K562 (cell line): ENCODE measurements at regions not wholly inside any gene's neighbourhood (a gene's known extent, or its start where the extent isn't known, plus 50 kb on each side); places are given as distances from the start of the nearest gene placed in this dataset.

Source experiments
- ATAC-seq: fragments of 200-7000 bp; cut with Tn5 transposase; 3 replicates; pipeline ENCODE4 v1.9.1; 2020; ENCODE audit warnings: moderate library complexity
- BruUV-seq: library from RNA; stranded (reverse); fragments of 400-500 nt; replicated peaks from 2 replicates; lab custom pipeline; 2021; lab: Mats Ljungman, UMichigan
- CTCF ChIA-PET: fragments of 300-600 bp; formaldehyde crosslinking; extraction: SDS; loops from one replicate; lab custom pipeline; 2021; ENCODE audit warnings: low intra/inter-chr PET ratio; lab: Yijun Ruan, JAX
- POLR2A ChIA-PET: fragments of 300-600, 350-650 bp; sonication (Branson Sonifier 250); formaldehyde crosslinking; extraction: SDS; loops from one replicate; lab custom pipeline; 2021; ENCODE audit warnings: antibody characterized with exemption, inconsistent platforms; lab: Yijun Ruan, JAX
- DNase-seq, 4 experiments: peaks; one replicate each; pipeline versions ENCODE4 v3.0.0 to v3.0.0-alpha.2; 2011 to 2018; ENCODE audit warnings: low spot score in 3 of 4, mixed read lengths in 3 of 4; ENCODE audit errors: extremely low read depth in 1 of 4
- FAIRE-seq: peaks from 2 replicates; lab custom pipeline; 2011; peaks lifted over from hg19 to GRCh38; lab: Jason Lieb, UNC
- H2AFZ ChIP-seq: 2 replicates; pipeline ENCODE4 v1.6.0; 2011; ENCODE audit warnings: low read depth, low read length, control low read depth, inconsistent platforms
- H3K27ac ChIP-seq: fragments of 200-600 bp; 3 replicates; pipeline ENCODE4 v1.8.0; 2011; ENCODE audit warnings: low read depth, mild to moderate bottlenecking, control low read depth, inconsistent platforms, low read length, moderate library complexity, mixed read lengths; ENCODE audit errors: extremely low read depth
- H3K27me3 ChIP-seq, 2 experiments: fragments of 300-600 bp in 1 of 2; 2 replicates in 1 of 2; 3 replicates in 1 of 2; pipeline versions ENCODE4 v1.6.0 to v1.8.0; 2011; ENCODE audit warnings: inconsistent platforms in 2 of 2, low read length in 2 of 2, mild to moderate bottlenecking in 1 of 2, mixed read lengths in 1 of 2, moderate library complexity in 1 of 2; ENCODE audit not compliant: control insufficient read depth in 2 of 2, insufficient read depth in 2 of 2
- H3K36me3 ChIP-seq: fragments of 300-600 bp; 3 replicates; pipeline ENCODE4 v1.8.0; 2011; ENCODE audit warnings: mild to moderate bottlenecking, low read length, inconsistent platforms; ENCODE audit not compliant: control insufficient read depth, insufficient read depth
- H3K4me1 ChIP-seq, 2 experiments: fragments of 200-600 bp in 1 of 2; replicated peaks in 1 of 2; 2 replicates in 1 of 2; 3 replicates in 1 of 2; pipeline versions ENCODE4 v1.5.1 to v1.8.0; 2011; ENCODE audit warnings: inconsistent platforms in 2 of 2, low read length in 2 of 2, mild to moderate bottlenecking in 1 of 2, mixed read lengths in 1 of 2, moderate library complexity in 1 of 2; ENCODE audit not compliant: control insufficient read depth in 2 of 2, insufficient read depth in 2 of 2
- H3K4me2 ChIP-seq: 2 replicates; pipeline ENCODE4 v1.6.1; 2011; ENCODE audit warnings: low read length, control low read depth, inconsistent platforms, mixed read lengths; ENCODE audit not compliant: insufficient read depth
- H3K4me3 ChIP-seq: fragments of 200-600 bp; sonication (generic), shearing (Covaris generic); 2 replicates; pipeline ENCODE4 v1.5.1; 2016; ENCODE audit warnings: control low read depth, inconsistent platforms
- H3K79me2 ChIP-seq: fragments of 200-600 bp; 3 replicates; pipeline ENCODE4 v1.8.0; 2011; ENCODE audit warnings: low read length, inconsistent platforms; ENCODE audit not compliant: control insufficient read depth, insufficient read depth
- H3K9ac ChIP-seq, 2 experiments: 2 replicates each; pipeline versions ENCODE4 v1.6.0 to v1.6.1; 2011; ENCODE audit warnings: low read depth in 2 of 2, low read length in 2 of 2, control low read depth in 1 of 2, inconsistent platforms in 1 of 2, mild to moderate bottlenecking in 1 of 2, mixed read lengths in 1 of 2; ENCODE audit not compliant: insufficient read depth in 1 of 2
- H3K9me1 ChIP-seq: one replicate; pipeline ENCODE4 v1.6.0; 2011; ENCODE audit warnings: inconsistent platforms, mild to moderate bottlenecking, low read length, moderate library complexity; ENCODE audit not compliant: control insufficient read depth, insufficient read depth
- H3K9me3 ChIP-seq: replicated peaks from 2 replicates; pipeline ENCODE4 v1.5.1; 2011; ENCODE audit warnings: low read depth, low read length, inconsistent platforms; ENCODE audit not compliant: control insufficient read depth, insufficient read depth
- H4K20me1 ChIP-seq: replicated peaks from 2 replicates; pipeline ENCODE4 v1.6.1; 2011; ENCODE audit warnings: low read length, inconsistent platforms, mixed read lengths; ENCODE audit not compliant: control insufficient read depth, insufficient read depth
- ADNP ChIP-seq: fragments of 200-800 bp; sonication (Bioruptor generic); IDR thresholded peaks from 2 replicates; pipeline ENCODE4 v1.6.1; 2016; ENCODE audit warnings: missing genetic modification characterization, missing compliant biosample characterization
- BRF2 ChIP-seq: IDR thresholded peaks from 3 replicates; pipeline ENCODE4 v1.6.1; 2011; ENCODE audit warnings: borderline replicate concordance, mild to moderate bottlenecking; ENCODE audit not compliant: insufficient read length, insufficient read depth
- E4F1 ChIP-seq: fragments of 250-450 bp; sonication (Bioruptor Pico); IDR thresholded peaks from 2 replicates; pipeline ENCODE4 v1.5.0; 2021; ENCODE audit warnings: mild to moderate bottlenecking, borderline replicate concordance
- EP400 ChIP-seq: fragments of 450-650 bp; IDR thresholded peaks from 2 replicates; pipeline ENCODE4 v1.6.1; 2017; ENCODE audit warnings: antibody characterized with exemption, mild to moderate bottlenecking, moderate library complexity
- FOXM1 ChIP-seq, 2 experiments: fragments of 450-650 bp in 1 of 2; sonication (generic) in 1 of 2; formaldehyde crosslinking in 1 of 2; IDR thresholded peaks; 2 replicates each; pipeline versions ENCODE4 v1.6.1 to v1.9.0; 2017 to 2022; ENCODE audit warnings: low read depth in 2 of 2, mild to moderate bottlenecking in 2 of 2, missing genetic modification reagents in 1 of 2, moderate library complexity in 1 of 2
- GABPB1 ChIP-seq: sonication (generic); formaldehyde crosslinking; IDR thresholded peaks from 2 replicates; pipeline ENCODE4 v1.8.0; 2022; ENCODE audit warnings: mild to moderate bottlenecking, missing genetic modification reagents
- KDM2B ChIP-seq: fragments of 250-450 bp; sonication (Bioruptor Pico); IDR thresholded peaks from 2 replicates; pipeline ENCODE4 v1.8.0; 2021; ENCODE audit warnings: mild to moderate bottlenecking, moderate library complexity
- MXI1 ChIP-seq: IDR thresholded peaks from 2 replicates; pipeline ENCODE4 v1.6.1; 2011; ENCODE audit warnings: low read depth, mild to moderate bottlenecking, improper control_type of control experiment, low read length
- NFIX ChIP-seq: fragments of 250-450 bp; sonication (Bioruptor Pico); IDR thresholded peaks from 2 replicates; pipeline ENCODE4 v1.4.0; 2020; ENCODE audit warnings: low read depth, mild to moderate bottlenecking, moderate library complexity
- TOE1 ChIP-seq, 2 experiments: fragments of 450-650 bp in 1 of 2; sonication (generic) in 1 of 2; formaldehyde crosslinking in 1 of 2; IDR thresholded peaks; 2 replicates each; pipeline versions ENCODE4 v1.7.1 to v1.8.0; 2016 to 2022; ENCODE audit warnings: borderline replicate concordance in 2 of 2, mild to moderate bottlenecking in 2 of 2, antibody characterized with exemption in 1 of 2, inconsistent platforms in 1 of 2, low read depth in 1 of 2, missing genetic modification reagents in 1 of 2, moderate library complexity in 1 of 2
- ZBED1 ChIP-seq: IDR thresholded peaks from 2 replicates; pipeline ENCODE4 v1.6.1; 2014
- ZHX1 ChIP-seq: fragments of 150-350 bp; conservative IDR thresholded peaks from 2 replicates; pipeline ENCODE4 v1.6.1; 2014; ENCODE audit warnings: low read length
- ZNF436 ChIP-seq: fragments of 250-450, 450-650 bp; sonication (Bioruptor Pico); formaldehyde crosslinking; IDR thresholded peaks from 2 replicates; pipeline ENCODE4 v1.7.0; 2020; ENCODE audit warnings: mild to moderate bottlenecking
- ZNF511 ChIP-seq: sonication (generic); formaldehyde crosslinking; IDR thresholded peaks from 2 replicates; pipeline ENCODE4 v1.8.0; 2022; ENCODE audit warnings: mild to moderate bottlenecking, missing genetic modification reagents
- WGBS: fragments of 100-300 bp; shearing (Covaris generic); methylation state at CpG from one replicate; pipeline ENCODE4 v1.1.6; 2016; ENCODE audit warnings: low coverage, mixed read lengths; ENCODE audit not compliant: insufficient coverage; ENCODE audit errors: missing lambda C conversion rate; 5-methylcytosine and 5-hydroxymethylcytosine counted together
- in situ Hi-C: fragments of 300-500 bp; cut with MboI; formaldehyde crosslinking; loops from 4 replicates; pipeline ENCODE4 v1.15.0; 2018; ENCODE audit warnings: inconsistent platforms, mixed read lengths
- intact Hi-C: fragments of 100-400 bp; cut with micrococcal nuclease; formaldehyde crosslinking; loops from 2 replicates; pipeline ENCODE4 v1.14.2; 2022
- TF ChIP-seq, protein P1 (sequence below): IDR thresholded peaks from 2 replicates; pipeline ENCODE4 v1.6.1; 2011; ENCODE audit not compliant: insufficient read length; ENCODE audit errors: extremely low read depth

DNA sequence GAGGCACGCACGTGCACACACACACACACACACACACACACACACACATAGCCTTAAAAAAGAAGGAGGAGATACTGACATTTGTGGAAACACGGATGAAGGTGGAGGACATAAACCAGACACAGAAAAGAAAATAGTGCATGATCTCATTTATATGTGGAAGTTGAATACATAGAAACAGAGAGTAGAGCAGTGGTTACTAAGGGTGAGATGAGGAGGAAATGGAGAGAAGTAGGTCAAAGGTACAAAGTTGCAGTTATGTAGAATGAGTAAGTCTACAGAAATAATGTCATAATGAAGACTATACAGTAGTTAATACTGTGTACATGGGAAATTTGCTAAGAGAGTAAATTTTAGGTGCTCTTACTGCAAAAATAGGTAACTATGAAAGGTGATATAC lies 412.2 kb upstream of the CDH9 start:
- BruUV-seq: no TSS peak
- no peak for TF ChIP-seq E4F1 (CRISPR knock-in tag)
- no peak for TF ChIP-seq NFIX (CRISPR knock-in tag)
- no peak for TF ChIP-seq FOXM1 (IDR thresholded peaks at IDR 0.05; ENCODE audit: low read depth)
- no peak for TF ChIP-seq FOXM1 (CRISPR knock-in tag; IDR thresholded peaks at IDR 0.05; ENCODE audit: low read depth)
- no peak for TF ChIP-seq ZNF436 (CRISPR knock-in tag)
- no peak for TF ChIP-seq ADNP
- TF ChIP-seq ZNF511 (CRISPR knock-in tag): no peak
- no peak for TF ChIP-seq MXI1
- no peak for TF ChIP-seq GABPB1 (CRISPR knock-in tag)
- TF ChIP-seq TOE1 (IDR thresholded peaks at IDR 0.05; ENCODE audit: borderline replicate concordance): no peak
- TF ChIP-seq TOE1 (CRISPR knock-in tag; IDR thresholded peaks at IDR 0.05; ENCODE audit: borderline replicate concordance, low read depth): no peak
- TF ChIP-seq ZBED1: no peak
- no peak for TF ChIP-seq BRF2
- no peak for TF ChIP-seq ZHX1
- TF ChIP-seq EP400: no peak
- no peak for TF ChIP-seq KDM2B
- TF ChIP-seq, protein P1, sequence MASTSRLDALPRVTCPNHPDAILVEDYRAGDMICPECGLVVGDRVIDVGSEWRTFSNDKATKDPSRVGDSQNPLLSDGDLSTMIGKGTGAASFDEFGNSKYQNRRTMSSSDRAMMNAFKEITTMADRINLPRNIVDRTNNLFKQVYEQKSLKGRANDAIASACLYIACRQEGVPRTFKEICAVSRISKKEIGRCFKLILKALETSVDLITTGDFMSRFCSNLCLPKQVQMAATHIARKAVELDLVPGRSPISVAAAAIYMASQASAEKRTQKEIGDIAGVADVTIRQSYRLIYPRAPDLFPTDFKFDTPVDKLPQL: no peak

More for the DNA sequence above, 412.2 kb upstream of the CDH9 start:
- Histone ChIP-seq H3K36me3 (no peaks in the 10 kb centered on the region), H3K9me3 (no peaks in the 10 kb centered on the region), H3K79me2 (no peaks in the 10 kb centered on the region), H3K9ac (no peak overlapping the region), H3K4me2 (no peak overlapping the region), H4K20me1 (no peaks in the 10 kb centered on the region), H3K27ac (no peak overlapping the region), H3K27me3 (no peaks in the 10 kb centered on the region), H3K9me1 (no peaks in the 10 kb centered on the region), H2AFZ (no peak overlapping the region), H3K4me1 (no peaks in the 10 kb centered on the region), H3K4me3 (no peak overlapping the region)
- no peak for ATAC-seq
- DNase-seq: no peak
- ChIA-PET POLR2A (no interaction called here), CTCF (no interaction called here)
- no peak for FAIRE-seq
- in situ Hi-C loops: no loop called here
- 3% methylated on average over 3 of the region's 3 CpGs for WGBS
- intact Hi-C loops: no loop called here
